Amygdala (tissue), 56 donors: ENCODE measurements at regions not wholly inside any gene's neighbourhood (a gene's known extent, or its start where the extent isn't known, plus 50 kb on each side); places are given as distances from the start of the nearest gene placed in this dataset.
"Not testable (repeated sequence)": the region's sequence is repeated elsewhere in the genome, so short reads cannot be mapped to it uniquely, and the experiment has no call there.

Experiments used
- DNase-seq, 56 donors: peaks; one replicate each; lab custom pipeline; 2025; lab: John Stamatoyannopoulos, UW

GRCh38 chr3:70744536-70744935 lies 432.1 kb upstream of the MDFIC2 start:
- DNase-seq = no peak

GRCh38 chr3:70743754-70744153 lies 431.3 kb upstream of the MDFIC2 start:
- no peak for DNase-seq

- DNase-seq = no peak
Measured at GRCh38 chr3:70742081-70742480, 429.6 kb upstream of the MDFIC2 start.

DNA sequence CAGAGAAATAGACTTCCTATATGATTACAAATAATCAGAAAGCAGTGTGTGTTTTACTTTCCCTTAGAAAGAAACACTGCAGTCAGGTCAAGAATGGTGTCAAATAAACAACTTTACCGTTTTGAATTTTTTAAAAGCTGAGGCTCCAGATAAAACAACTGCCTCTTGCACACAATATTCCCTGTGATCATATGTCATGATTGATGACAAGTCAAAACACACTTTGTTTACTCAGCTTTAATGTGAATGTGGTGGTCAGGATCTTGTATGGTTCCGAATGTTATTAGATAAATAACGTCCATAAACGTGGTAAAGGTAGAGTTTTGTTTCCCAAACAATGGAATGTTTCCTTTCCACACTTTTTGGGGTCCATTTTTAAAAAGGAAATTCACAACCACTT lies 428.4 kb upstream of the MDFIC2 start:
- no peak for DNase-seq

- DNase-seq = no peak
Measured at GRCh38 chr3:70740071-70740470, 427.6 kb upstream of the MDFIC2 start.

DNA sequence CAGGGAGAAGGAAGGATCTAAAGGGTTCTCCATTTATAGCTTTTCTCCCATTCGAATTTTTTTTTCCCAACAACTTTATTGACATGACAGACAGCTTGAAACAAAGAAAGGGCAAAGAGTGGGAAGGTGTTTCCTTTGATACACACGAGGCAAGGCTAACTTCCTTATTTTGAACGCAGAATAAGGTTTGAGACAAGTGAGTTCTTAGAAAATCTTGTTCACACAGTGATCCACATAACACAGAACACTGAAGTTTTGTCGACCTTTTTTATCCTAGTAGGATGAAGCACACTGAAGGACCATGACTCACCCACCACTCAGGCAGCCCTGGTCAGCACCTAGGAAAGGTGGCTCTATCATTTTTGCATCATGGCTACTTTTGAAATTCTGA lies 425.8 kb upstream of the MDFIC2 start:
- DNase-seq = no peak

DNA sequence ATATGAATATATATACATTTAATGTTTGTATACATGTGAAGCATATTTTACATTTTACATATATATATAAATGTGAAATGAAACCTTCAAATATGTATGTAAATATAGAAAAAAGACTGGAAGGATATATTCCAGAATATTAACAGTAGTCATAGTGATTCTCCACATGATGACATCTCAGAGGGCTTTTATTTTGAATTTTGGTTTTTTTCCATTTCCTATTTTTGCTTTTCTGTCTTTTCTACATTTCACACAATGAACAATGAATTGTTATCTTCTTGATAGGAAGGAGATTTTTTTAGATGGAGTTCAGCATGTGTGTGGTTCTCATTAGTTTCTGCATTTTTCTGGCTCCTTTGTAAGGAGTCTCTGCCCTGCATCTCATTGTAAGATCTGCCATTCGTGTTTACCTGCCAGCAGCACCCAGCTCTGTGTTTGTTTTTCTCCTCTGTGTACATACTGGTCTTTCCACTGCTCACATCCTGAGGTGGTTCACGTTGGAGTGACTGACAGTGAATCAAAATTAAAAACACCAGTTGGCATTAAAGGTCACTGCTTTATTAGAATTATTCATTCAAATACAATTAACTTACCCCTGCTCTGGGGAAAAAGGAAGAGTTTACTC lies 425.3 kb upstream of the MDFIC2 start:
- no peak for DNase-seq

- DNase-seq = no peak
Measured at GRCh38 chr3:70736009-70736408, 423.6 kb upstream of the MDFIC2 start.

GRCh38 chr3:70734756-70735155 lies 422.3 kb upstream of the MDFIC2 start:
- DNase-seq = no peak

GRCh38 chr3:70731046-70731445 lies 418.6 kb upstream of the MDFIC2 start:
- no peak for DNase-seq

DNA sequence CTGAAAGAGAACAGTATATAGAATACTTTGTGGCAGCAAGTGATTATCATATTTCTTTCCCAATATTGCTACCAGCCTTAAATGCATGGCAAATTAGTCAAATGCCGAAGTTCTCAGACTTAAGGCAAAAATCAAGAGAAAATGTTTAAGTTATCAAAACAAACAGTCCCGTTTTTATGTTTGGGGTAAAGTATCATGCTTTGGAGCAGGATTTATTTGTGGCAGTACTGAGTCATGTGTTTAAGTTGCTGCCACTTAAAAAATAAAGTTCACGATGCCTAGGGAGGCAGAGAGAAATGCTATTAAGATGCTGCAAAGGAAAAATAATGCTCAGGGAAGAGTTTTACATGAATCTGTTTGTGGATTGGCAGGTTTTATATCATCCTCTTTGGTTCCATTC lies 417.4 kb upstream of the MDFIC2 start:
- no peak for DNase-seq

DNA sequence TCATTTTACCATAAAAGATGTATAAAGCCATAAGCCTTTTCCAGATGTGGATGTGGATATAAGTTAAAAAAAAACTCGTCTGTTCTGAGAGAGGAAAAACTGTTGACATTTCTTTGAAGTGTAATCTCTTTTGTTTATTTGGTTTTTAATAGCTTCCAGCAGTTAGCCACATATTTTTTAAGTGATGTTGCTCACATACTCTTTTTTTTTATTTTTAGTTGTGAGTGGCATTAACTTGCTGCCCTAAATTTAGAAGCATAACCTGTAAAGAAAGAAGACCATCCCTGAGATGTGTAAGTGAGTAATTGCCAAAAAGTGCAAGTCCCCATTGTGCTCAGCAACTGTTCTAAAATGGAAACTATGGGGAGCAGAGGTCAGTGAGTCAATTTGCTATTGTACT lies 415.9 kb upstream of the MDFIC2 start:
- no peak for DNase-seq

DNA sequence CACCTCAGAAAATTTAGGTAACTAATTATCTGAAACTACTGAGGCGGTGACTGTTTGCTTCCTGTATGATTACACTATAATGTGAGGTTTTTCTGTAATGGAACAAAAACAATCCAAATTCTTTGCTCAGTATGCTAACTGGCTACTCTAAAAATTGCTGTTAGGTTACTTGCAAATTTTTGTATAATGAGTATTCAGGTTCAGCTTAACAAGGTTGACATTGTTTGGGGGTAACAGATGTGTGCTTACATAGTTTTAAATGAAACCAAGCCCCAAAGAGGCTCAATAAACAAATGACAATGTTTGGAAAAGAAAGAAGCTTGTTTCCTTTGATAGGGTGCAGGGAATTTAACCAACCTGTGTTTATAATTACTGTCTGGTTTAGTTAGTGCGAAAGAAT lies 414.5 kb upstream of the MDFIC2 start:
- DNase-seq = no peak

DNA sequence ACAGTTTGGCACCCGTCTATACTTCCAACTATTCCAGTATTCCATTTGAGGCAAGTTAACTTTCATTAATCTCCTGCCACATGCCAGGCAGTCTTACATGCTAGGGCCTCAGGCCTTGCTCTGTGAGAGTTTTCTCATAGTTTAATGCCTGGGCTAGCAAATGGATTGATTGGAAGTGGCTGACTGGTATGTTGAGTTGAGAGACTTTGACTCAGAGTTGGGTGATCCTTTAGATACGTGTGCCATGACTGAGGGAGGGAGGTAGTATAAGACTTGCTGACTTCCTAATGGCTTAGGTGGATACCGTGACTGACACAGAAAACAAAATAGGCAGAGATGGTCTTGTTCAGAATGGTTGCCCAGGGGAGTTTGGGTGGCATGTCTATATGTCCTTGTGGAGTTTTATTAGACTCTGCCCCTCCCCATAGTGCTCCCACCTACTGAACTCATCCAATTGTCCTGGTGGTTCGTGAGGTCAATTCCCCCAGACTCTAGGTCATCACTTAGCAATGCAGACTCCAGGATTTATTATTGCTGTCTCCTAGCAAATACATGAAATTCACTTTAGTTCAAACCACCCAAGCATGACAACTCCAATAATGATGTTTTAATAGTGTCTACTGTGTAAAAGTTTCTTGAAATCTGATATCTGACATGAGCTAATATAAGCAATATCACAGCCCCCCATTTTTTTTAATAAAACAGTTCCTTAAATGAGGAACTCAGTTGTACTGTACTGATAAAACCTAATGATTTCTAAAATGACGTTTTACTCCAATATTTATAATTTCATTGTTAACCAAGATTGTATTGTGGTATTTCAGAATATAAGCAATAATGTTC lies 413.9 kb upstream of the MDFIC2 start:
- no peak for DNase-seq

DNA sequence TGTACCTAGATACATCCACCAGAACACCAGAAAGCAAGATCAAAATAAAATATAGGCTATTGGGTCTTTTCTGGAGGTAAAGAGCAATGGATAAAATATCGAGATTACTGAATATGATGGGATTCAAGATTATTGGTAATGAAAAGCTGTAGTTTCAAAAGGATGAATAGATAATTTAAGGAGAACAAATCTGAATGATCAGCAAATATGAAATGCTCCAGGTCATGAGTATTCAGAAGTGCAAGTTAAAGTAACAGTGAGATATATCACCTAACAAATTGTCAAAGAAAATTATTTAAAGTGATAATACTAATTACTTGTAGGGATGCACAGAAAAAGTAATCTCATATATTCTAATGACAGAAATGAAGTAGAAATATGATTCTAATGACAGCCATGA lies 409.6 kb upstream of the MDFIC2 start:
- no peak for DNase-seq

DNA sequence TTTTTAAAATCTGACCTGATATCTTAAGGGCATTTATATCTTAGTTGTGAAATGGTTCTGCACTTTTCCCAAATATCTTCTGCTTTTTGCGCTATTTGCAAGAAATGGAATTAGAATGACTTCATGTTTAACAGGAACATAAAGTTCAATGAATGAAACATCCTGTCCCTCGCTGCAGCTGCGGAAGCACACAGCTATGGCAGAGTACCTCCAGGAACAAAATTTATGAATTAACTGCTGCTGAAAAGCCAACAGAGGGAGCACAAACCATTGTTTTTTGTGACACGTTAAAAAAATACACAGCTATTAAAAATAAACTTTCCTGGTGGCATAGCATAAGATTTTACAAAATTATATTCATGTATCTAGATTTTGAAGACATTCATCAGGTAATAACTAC lies 404.4 kb upstream of the MDFIC2 start:
- no peak for DNase-seq

GRCh38 chr3:70712449-70713082 lies 400.1 kb upstream of the MDFIC2 start:
- DNase-seq = no peak

- no peak for DNase-seq
Measured at GRCh38 chr3:70703305-70704102, 391.1 kb upstream of the MDFIC2 start.

GRCh38 chr3:70702132-70702531 lies 389.7 kb upstream of the MDFIC2 start:
- DNase-seq = no peak

- DNase-seq = no peak
Measured at GRCh38 chr3:70684701-70685100, 372.3 kb upstream of the MDFIC2 start.

DNA sequence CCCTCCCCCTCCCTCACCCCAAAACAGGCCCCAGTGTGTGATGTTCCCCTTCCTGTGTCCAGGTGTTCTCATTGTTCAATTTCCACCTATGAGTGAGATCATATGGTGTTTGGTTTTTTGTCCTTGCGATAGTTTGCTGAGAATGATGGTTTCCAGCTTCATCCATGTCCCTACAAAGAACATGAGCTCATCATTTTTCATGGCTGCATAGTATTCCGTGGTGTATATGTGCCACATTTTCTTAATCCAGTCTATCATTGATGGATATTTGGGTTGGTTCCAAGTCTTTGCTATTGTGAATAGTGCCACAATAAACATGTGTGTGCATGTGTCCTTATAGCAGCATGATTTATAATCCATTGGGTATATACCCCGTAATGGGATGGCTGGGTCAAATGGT lies 363.4 kb upstream of the MDFIC2 start:
- not testable (repeated sequence) for DNase-seq
